HuH-7 (cell line): ENCODE measurements at regions not wholly inside any gene's neighbourhood (a gene's known extent, or its start where the extent isn't known, plus 50 kb on each side); places are given as distances from the start of the nearest gene placed in this dataset.

Source experiments
- DNase-seq: peaks from one replicate; pipeline ENCODE4 v3.0.0; 2011; ENCODE audit warnings: low spot score

DNA sequence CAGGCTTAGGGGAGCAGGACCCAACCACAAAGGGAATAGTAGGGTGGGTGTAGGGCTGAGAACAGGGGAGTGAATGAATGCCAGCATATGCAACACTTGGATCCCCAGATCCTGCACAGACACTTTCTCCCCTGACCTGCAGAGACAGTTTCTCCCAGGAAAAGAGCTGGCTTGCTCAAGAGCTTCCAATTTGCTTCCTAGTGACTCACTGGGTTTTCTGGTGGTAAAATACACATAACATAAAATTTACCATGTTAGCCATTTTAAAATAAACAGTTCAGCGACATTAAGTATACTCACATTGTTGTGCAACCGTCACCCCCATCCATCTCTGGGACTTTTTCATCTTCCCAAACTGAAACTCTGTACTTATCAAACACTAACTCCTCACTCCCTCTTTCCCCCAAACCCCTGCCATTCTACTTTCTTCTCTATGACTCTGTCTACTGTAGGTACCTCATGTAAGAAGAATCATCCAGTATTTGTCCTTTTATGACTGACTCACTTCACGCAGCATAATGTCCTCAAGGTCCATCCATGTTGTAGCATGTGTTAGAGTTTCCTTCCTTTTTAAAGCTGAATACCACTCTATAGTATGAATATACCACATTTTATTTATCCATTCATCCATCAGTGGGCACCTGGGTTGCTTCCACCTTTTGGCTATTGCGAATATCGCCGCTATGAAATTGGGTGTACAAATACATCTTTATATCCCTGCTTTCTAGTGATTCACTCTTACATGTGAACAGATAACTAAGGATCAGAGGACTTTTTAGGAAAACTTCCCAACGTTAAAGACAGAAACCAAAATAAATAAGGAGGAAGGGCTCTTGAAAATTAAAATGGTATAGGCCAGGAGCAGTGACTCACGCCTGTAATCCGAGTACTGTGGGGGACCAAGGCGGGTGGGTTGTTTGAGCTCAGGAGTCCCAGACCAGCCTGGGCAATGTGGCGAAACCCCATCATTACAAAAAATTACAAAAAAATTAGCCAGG is 95.6 kb upstream of the TJP1 start:
- DNase-seq = no peak

DNA sequence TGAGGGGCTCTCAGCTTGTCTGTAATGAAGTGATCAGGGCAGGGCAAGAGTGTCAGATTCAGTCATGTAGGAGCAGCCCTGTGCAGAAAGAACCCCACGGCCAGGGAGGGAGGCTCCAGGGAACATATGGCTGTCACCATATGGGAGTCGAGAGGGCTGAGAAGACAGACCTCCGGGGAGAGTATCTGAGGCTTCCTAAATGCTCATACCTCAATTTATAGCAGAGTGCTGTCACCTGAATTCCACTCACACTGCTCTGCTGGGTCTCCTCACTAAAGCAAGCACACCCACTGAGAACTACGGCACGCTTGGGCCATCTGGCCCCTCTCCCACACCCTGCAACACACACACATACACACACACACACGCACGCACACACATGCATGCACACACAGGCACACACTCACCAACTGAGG is 92.3 kb upstream of the TJP1 start:
- DNase-seq = no peak

DNA sequence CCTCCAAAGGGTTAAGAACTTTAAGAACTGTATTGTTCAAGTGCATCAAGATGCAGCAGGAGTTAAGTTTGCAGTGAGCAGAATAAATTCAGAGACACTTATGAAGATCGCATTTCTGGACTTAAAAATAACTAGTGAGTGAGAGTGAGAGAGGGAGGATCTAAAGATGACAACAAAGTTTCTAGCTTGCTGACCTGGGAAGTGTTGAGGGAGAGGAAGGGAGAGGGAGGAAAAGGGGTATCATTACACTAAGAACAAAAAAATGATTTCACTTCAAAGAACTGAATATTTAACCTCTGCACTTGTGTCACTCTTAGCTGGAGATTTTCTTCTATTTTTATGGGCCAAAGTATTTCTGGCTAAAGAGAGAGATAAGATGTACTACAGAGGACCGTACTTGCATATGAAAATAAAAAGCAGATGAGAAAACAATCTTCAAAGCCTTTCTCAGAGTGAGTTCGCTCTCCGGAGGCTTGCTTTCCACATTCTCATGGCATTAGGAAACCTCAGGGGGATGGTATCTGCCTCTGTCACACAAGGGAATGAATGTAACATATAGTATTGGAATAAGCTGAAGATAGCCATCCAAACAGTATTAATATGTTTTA is 91.4 kb upstream of the TJP1 start:
- DNase-seq = no peak

DNA sequence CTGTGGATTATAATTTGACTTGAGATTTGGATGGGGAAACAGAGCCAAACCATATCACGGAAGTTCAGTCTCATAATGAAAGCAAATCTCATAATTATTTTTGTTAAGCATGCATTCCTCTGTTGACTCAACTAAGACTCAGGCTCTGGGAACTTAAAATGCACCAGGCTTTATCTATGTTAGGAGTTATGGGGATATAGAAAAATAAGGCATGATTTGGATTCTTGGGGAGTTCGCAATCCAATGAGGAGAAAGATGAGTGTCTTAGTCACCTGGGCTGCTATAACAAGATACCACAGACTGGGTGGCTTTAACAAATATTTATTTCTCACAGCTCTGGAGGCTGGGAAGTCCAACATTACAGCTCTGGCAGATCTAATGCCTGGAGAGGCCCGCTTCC is 89.4 kb upstream of the TJP1 start:
- no peak for DNase-seq

DNA sequence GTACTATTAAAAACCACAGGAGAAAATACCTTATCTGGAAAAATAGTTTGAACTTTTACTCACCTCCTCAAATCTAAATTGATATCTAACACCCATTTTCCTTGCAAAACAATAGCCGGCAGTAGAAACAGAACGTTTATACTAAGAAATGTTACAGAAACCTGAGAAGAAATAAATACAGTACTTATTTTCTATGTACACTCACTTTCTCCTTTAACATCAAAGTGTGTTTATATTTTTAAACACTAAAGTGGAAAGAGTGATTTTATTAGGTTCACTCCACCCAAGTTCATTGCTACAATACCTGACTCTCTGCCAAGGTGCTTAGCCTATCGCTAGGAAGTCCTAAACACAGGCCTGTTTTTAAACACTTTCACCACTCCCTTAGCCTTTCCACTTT is 87.8 kb upstream of the TJP1 start:
- no peak for DNase-seq

DNA sequence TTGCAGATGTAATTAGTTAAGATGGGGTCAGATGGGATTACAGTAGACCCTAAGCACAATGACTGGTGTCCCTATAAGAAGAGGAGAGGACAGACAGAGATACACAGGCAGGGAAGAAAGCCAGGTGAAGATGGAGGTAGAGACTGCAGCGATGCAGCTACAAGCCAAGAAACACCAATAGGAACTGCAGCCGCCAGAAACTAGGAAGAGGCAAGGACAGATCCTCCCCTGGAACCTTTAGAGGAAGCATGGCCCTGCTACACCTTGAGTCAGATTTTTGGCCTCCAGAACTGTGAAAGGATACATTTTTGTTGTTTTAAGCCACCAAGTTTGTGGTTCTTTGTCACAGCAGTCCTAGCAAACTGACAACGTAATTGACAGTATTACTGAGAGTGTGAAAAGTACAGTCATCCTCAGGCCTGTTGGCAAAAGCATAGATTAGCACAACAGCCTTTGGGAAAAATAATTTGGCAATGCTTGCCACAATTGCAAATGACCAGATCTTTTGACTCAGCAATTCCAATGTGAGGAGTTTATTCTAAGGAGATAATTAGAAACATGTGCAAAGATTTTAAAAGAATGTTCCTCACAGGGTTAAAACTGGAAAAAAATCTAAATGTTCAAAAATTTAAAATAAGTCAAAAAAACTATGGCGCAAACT is 82.6 kb upstream of the TJP1 start:
- DNase-seq = no peak

DNA sequence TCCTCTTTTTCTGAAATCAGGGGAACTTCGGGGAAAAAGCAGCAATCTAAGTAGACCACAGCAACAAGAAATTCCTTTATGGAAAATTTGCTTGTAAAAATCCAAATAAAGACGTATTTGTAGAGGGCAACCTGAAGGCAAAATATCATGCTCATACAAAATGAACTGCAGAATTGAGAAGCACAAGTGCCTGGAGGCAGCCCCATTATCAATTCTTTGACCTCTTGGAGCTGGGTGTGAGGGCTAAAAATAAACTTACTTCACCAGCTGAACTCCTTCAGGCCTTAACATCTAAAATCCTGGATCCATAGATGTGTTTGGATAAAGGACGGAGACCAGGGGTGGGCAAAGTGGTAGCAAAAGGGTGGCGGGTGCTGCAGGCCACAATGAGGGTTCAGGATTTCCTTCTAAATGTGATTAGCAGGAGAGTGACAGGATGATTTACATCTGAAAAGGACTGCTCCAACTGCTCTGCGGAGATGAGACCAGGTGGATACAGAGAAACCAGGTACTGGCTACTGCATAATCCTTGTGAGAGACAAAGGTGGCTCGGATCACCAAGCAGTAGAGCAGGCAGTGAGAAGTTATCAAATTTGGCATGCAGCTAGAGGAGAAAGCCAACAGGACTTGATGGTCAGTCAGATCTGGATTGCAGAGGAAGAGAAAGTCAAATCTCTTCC is 81.7 kb upstream of the TJP1 start:
- no peak for DNase-seq

DNA sequence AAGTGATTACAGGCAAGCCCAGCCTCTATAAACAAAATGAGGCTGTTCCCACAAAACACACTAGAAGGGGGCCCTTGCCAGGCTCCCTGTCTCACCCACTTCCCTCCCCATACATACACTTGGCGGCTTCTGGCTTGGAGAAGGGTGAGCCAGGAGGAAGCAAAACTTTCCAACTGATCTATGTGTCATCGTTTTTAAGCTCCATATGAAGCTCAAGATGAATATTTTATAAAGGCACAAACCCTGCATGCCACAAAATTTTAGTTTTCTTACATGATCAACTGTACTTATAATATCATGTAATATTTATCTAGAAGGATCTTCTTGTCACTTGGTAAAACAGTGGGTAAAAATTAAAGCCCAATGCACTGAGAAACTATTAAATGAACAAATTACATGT is 80.8 kb upstream of the TJP1 start:
- no peak for DNase-seq

DNA sequence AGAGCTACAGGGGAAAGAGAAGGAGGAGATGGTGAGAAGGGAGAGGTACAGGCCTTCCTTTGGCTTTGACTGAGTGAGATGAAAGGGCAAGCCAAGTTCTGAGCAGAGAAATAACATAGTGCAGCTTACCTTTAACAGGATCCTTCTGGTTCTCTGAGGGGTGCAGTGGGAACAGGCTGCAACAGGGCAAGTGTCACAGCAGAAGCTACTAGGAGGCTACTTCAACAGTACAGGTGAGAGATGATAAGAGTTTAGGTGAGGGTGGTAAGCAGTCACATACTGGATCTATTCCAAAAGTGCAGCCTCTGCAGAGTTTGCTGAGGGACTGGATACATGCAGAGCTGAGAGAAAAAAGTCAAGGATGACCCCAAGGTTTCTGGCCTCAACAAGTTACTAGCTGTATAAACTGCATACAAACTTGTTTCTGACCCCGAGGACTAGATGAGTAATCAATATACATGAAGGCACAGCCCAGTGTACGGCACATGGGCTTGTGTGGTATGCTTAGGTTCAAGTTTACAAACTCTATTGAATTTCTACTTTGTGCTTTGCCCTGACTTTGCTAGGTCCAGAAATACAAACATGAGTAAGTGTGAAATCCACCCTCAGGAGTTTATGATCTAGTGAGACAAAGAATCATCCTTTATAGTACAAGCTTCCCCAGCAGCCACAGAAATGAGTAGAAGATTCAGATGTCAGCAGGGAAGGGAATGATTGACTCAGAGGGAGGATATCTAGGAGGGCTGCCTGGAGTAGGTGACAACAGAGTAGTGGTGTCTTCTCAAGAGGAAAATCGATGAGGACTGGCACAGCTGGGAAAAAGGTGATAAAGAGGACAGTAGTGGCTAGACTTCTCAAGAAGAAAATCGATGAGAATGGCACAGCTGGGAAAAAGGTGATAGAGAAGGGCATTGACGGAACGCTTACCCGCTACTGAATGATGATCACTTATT is 78.2 kb upstream of the TJP1 start:
- DNase-seq = no peak

DNA sequence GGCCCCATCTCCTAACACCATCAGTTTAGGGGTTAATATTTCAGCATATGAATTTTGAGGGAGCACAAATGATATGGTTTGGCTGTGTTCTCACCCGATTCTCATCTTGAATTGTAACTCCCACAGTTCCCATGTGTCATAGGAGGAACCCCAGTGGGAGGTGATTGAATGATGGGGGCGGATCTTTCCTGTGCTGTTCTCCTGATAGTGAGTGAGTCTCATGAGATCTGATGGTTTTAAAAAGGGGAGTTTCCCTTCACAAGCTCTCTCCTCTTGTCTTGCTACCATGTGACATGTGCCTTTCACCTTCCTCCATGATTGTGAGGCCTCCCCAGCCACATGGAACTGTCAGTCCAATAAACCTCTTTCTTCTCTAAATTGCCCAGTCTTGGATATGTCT is 73.8 kb upstream of the TJP1 start:
- no peak for DNase-seq

DNA sequence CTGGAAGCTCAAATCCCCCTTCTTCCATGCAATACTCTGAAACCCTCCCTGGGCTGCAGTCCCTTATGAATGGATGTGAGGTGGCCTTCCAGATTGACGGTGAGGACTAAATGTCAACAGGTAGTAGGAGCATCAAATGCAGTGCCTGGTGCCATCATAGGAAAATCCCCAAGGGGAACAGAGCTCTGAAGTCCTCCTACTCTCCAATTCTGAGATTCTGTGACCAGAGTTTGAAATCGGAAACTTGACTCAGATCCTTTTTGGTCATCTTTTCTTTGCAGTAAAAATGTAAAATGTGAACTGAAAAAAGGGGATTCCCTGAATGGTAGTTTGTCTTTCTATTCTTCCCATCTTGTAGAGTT is 68.8 kb upstream of the TJP1 start:
- DNase-seq = no peak

DNA sequence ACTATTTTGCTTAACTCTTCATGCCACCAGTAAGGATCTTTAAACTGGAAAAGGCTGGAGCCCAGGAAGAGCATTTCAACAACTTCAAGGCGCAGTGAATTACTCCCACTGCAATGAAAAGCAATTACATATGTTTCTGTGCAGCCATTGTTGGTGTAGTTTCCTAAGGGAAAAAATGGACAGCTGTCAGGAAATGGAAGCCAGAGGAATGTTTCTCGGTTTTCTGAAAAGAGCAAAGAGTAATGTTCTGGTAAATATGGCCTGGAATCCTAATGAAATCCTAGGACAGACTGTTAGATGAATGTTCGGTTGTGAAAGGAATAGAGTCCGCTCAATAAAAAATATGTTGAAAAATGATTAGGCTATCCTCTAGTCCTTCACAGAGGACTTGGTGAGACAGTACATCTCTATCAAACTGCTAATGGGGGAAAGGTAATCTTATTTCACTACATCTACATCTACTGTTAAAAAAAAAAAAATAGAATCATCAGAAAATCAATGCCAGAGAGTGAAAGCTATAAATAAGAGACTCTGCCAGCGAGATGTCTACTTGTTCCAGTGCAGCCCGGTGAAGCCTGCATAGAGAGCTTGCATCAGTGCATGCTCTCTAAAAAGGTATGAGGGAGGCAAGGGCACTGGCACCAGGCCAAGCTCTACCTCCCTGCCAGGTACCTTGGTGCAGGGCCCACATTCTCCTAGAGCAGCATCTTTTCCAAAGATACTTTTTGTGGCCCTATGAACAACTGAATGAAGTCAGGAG is 68.2 kb upstream of the TJP1 start:
- no peak for DNase-seq

DNA sequence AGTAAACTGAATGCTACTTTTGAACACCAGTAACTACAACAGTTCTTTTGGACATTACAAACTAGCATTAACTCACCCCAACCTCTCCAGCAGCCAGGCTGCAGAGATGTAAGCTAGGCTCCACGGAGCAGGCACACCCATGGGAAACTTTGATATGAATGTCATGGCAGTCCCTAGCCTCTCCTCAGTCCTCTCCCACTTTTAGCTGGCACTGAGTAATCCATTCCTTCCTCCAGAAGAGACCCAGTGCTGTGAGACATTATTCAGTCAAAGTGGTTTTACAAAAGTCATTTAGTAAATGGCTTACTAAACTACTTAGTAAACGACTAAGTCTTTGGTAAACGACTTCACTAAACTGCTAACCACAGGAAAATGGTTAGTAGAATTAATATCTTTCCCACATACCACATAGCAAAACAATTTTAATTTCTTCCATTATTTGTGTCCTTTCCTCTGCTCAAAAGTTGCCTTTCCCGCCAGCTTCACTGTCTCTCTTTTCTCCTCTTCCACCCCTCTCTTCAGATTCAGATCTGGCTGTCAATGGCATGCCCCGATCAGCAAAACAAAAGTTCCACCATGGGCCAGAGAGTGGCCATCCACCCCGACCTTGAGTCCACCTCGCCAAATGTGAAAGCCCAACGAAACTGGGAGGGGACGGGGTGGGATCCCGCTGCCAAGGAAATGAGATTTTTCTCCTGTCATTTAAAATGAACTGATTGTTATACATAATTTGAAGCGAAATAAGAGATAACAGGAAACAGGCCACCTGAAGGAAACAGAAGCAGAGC is 67.5 kb upstream of the TJP1 start:
- no peak for DNase-seq

DNA sequence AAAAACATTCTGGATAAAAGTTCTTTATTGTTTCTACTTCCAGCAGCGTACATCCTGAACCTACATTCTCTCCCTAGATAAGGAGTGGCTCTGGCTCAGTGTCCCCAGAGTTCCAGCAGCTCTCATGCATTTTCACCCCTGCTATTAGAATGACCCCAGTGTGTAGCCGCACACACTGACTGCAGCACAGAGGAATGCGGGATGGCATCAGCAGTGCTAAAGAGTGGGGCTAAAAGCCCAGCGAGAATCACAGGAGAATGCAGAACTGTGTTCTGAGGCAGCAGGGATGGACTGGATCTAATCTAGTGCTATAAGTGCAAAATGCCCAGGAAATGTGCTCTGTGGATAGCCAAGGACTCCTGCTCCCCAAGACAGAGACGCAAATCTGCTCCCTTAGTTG is 66.4 kb upstream of the TJP1 start:
- no peak for DNase-seq

DNA sequence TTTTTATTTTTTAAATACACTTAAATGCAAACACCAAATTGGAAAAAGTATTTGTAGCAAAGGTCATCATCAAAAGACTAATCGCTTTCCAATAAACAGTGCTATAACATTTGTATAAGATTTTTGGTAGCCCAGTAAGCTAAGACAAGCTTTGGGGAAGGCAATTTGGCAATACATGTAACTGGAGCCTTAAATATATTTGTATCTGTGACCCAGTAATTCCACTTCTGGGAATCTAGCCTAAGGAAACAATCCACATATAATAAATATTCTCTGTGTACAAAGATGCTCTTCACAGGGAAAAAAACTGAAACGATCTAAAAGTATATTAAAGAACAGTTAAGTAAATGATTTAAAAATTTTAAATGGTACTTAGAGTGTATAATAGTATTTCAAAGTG is 65.5 kb upstream of the TJP1 start:
- DNase-seq = no peak

DNA sequence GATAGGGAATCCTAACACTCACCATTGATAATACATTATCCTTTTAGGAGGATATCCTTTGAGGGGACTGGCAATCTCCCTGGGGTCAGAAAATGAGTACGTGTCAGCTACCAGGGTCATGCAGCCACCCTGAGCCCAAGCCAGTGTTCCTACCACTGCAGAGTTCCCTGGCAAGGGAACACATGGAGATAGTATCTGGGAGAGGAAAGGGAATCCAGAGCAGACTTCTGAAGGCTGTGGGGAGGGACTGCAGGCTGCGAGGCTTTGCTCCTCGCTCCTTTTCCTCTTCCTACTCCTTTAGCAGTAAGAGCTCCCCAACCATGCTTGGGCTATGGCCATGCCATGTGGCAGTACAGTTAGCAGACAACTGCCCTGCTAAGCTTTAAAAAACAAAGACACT is 62.9 kb upstream of the TJP1 start:
- no peak for DNase-seq

DNA sequence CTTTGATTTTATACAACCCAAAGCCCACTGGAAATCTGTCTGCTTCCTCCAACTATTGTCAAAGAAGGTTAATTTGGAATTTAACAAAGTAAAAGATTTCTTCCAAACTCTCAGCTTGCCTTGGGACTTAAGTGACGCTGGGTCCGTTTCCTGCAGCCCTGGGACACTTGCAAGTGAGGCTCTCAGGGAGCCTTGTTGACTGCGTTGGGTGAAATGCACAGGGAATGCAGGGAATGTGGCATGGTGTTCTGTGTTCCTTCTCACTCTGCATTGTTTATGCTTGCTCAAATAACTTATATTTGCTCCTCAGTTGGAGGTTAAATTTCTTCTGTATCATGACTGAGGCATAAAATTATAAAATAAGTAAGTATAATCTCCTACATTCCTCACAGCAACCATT is 60.9 kb upstream of the TJP1 start:
- no peak for DNase-seq

DNA sequence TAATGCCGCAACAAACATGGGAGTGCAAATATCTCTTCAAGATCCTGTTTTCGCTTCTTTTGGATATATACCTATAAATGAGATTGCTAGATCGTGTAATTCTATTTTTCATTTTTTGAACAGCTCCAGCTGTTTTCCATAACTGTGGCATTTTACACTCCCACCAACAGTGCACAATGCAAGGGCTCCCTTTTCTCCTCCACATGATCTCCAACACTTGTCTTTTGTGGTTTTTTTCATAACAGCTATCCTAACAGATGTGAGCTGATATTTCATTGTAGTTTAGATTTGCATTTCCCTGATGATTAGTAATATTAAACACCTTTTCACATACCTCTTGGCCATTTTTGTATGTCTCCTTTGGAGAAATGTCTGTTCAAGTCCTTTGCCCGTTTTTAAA is 58.6 kb upstream of the TJP1 start:
- DNase-seq = no peak

DNA sequence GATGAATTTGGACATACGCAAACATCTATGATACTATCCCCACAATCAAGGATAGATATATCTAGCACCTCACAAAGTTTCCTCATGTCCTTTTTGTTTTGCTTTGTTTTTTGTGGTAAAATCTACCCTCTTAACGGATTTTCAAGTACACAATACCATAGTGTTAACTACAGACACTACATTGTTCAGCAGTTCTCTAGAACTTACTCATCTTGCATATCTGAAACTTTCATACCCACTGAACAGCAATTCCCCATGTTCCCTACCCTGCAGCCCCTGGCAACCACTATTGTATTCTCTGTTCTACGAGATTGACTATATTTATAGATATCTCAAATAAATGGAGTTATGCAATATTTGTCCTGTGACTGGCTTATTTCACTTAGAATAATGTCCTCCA is 58.1 kb upstream of the TJP1 start:
- DNase-seq = no peak

DNA sequence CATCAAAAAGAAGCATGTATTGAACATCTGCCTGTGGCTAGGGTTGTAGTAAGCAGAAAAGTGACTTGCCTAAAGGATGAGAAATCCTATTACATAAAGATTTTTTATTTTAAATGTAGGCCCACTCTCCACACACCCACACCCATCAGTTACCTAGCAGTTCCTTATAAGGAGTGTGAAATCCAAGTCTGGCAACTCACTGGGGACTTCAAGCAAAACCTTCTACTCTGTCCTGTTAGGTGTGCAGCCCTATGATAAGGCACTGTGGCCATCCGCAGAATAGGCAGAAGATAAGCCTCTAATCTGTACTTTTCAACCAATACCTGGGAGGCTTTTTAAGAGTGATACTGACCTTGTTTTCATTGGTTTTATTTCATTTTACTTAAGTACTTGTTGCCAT is 52.7 kb upstream of the TJP1 start:
- DNase-seq = no peak
